ENCODE measurements at regions not wholly inside any gene's neighbourhood (a gene's known extent, or its start where the extent isn't known, plus 50 kb on each side); places are given as distances from the start of the nearest gene placed in this dataset.

DNA sequence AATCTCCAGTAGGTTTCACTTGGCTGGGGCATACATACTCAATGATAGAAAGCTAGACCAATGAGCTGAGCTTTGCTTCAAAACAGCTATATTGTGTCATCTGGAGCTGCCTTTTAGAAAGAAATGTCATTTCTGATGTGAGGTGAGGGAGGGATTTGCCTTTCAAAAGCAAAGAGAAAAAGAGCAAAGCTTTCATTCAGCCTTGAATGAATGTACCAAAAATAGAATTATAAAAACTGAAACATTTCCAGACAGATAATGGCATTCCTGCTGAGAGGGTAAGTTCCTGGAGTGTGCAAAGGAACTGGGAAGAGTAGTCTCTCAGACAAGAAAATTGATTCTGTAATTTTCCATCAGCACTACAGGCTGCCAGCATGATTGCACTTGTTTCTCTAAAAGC is 710.0 kb downstream of the LRFN5 start:
- Histone ChIP-seq H2AK9ac (replicated peaks; ENCODE audit: low read depth, low read length, poor library complexity) (no peak overlapping the region), H3K4me2 (ENCODE audit: low read depth, low read length) (no peak overlapping the region), H2BK5ac (ENCODE audit: low read depth, low read length, poor library complexity, severe bottlenecking) (no peak overlapping the region), H3K27ac (ENCODE audit: insufficient read depth, low read length) (no peak overlapping the region), H4K20me1 (ENCODE audit: insufficient read depth, low read length) (no peaks in the 10 kb centered on the region), H3K4me3 (ENCODE audit: insufficient read depth, low read depth, low read length) (no peak overlapping the region), H3K79me1 (ENCODE audit: low read depth in 1 of 2, low read length in 2 of 2) (no peaks in the 10 kb centered on the region), H3K56ac (ENCODE audit: extremely low read depth, insufficient read depth, low read length) (no peak overlapping the region), H3K9me1 (ENCODE audit: insufficient read depth, low read length) (no peaks in the 10 kb centered on the region), H3K27me3 (ENCODE audit: control insufficient read depth, insufficient read depth, low read length) (no peaks in the 10 kb centered on the region), H3K9me3 (ENCODE audit: control insufficient read depth, insufficient read depth, low read length) (no peaks in the 10 kb centered on the region), H4K8ac (ENCODE audit: low read depth in 2 of 2, low read length in 2 of 2) (no peak overlapping the region), H2BK15ac (ENCODE audit: low read depth, low read length) (no peak overlapping the region), H2AK5ac (ENCODE audit: low read depth, low read length) (no peak overlapping the region), H4K91ac (ENCODE audit: insufficient read depth, low read depth, low read length) (no peak overlapping the region), H3K14ac (replicated peaks; ENCODE audit: low read depth, low read length) (no peak overlapping the region), H2BK20ac (ENCODE audit: low read depth, low read length) (no peak overlapping the region), H3K9ac (ENCODE audit: low read depth, low read length) (no peak overlapping the region), H2AFZ (replicated peaks; ENCODE audit: low read length, poor library complexity) (no peak overlapping the region), H3K4me1 (ENCODE audit: control insufficient read depth, insufficient read depth, low read length) (no peaks in the 10 kb centered on the region), H3K23ac (ENCODE audit: low read depth, low read length) (no peak overlapping the region), H3K4ac (ENCODE audit: low read depth, low read length) (no peak overlapping the region), H3K36me3 (ENCODE audit: control insufficient read depth, insufficient read depth, low read length) (no peaks in the 10 kb centered on the region), H2BK120ac (ENCODE audit: low read depth, low read length) (no peak overlapping the region), H3K18ac (ENCODE audit: low read depth, low read length) (no peak overlapping the region), H4K5ac (ENCODE audit: low read depth, low read length) (no peak overlapping the region)
- no TSS peak for BruUV-seq (replicated peaks)
- intact Hi-C loops (cut with micrococcal nuclease) = no loop called here
- DNase-seq = no peak
- TF ChIP-seq, protein P1, sequence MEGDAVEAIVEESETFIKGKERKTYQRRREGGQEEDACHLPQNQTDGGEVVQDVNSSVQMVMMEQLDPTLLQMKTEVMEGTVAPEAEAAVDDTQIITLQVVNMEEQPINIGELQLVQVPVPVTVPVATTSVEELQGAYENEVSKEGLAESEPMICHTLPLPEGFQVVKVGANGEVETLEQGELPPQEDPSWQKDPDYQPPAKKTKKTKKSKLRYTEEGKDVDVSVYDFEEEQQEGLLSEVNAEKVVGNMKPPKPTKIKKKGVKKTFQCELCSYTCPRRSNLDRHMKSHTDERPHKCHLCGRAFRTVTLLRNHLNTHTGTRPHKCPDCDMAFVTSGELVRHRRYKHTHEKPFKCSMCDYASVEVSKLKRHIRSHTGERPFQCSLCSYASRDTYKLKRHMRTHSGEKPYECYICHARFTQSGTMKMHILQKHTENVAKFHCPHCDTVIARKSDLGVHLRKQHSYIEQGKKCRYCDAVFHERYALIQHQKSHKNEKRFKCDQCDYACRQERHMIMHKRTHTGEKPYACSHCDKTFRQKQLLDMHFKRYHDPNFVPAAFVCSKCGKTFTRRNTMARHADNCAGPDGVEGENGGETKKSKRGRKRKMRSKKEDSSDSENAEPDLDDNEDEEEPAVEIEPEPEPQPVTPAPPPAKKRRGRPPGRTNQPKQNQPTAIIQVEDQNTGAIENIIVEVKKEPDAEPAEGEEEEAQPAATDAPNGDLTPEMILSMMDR (conservative IDR thresholded peaks at IDR 0.05; ENCODE audit: low read depth, low read length) = no peak
- TF ChIP-seq MAFK (IDR thresholded peaks at IDR 0.05; ENCODE audit: low read depth, low read length) (no peak), MXI1 (IDR thresholded peaks at IDR 0.05; ENCODE audit: borderline replicate concordance, low read depth, low read length) (no peak), NFE2L2 (IDR thresholded peaks at IDR 0.05; ENCODE audit: low read depth, low read length) (no peak), POLR2A (IDR thresholded peaks at IDR 0.05; ENCODE audit: low read depth, low read length) (no peak), RAD21 (IDR thresholded peaks at IDR 0.05; ENCODE audit: low read length) (no peak), MAZ (IDR thresholded peaks at IDR 0.05; ENCODE audit: borderline replicate concordance, low read depth, low read length) (no peak), SMC3 (IDR thresholded peaks at IDR 0.05; ENCODE audit: low read depth, low read length) (no peak), RCOR1 (IDR thresholded peaks at IDR 0.05; ENCODE audit: insufficient replicate concordance, low read length) (no peak), BHLHE40 (IDR thresholded peaks at IDR 0.05; ENCODE audit: low read depth, low read length) (no peak), CHD1 (IDR thresholded peaks at IDR 0.05; ENCODE audit: low read depth, low read length) (no peak), FOS (IDR thresholded peaks at IDR 0.05; ENCODE audit: low read depth, low read length) (no peak), CEBPB (IDR thresholded peaks at IDR 0.05; ENCODE audit: low read depth, low read length) (no peak), RFX5 (IDR thresholded peaks at IDR 0.05; ENCODE audit: low read depth, low read length) (no peak)
- TF ChIP-seq, protein P2, sequence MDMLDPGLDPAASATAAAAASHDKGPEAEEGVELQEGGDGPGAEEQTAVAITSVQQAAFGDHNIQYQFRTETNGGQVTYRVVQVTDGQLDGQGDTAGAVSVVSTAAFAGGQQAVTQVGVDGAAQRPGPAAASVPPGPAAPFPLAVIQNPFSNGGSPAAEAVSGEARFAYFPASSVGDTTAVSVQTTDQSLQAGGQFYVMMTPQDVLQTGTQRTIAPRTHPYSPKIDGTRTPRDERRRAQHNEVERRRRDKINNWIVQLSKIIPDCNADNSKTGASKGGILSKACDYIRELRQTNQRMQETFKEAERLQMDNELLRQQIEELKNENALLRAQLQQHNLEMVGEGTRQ (IDR thresholded peaks at IDR 0.05; ENCODE audit: low read depth, low read length) = no peak
- TF ChIP-seq, protein P3, sequence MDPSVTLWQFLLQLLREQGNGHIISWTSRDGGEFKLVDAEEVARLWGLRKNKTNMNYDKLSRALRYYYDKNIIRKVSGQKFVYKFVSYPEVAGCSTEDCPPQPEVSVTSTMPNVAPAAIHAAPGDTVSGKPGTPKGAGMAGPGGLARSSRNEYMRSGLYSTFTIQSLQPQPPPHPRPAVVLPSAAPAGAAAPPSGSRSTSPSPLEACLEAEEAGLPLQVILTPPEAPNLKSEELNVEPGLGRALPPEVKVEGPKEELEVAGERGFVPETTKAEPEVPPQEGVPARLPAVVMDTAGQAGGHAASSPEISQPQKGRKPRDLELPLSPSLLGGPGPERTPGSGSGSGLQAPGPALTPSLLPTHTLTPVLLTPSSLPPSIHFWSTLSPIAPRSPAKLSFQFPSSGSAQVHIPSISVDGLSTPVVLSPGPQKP (IDR thresholded peaks at IDR 0.05; ENCODE audit: borderline replicate concordance, low read depth, low read length) = no peak
- POLR2A ChIA-PET (ENCODE audit: unreplicated experiment) = no interaction called here
- in situ Hi-C loops (cut with MboI; ENCODE audit: low sequenced_read_pairs) = no loop called here
- no peak for ATAC-seq (ENCODE audit: low read depth)
- CTCF ChIA-PET = no interaction called here
- dilution Hi-C loops (cut with HindIII; ENCODE audit: low sequenced_read_pairs, unreplicated experiment) = no loop called here
